ENCODE measurements at regions not wholly inside any gene's neighbourhood (a gene's known extent, or its start where the extent isn't known, plus 50 kb on each side); places are given as distances from the start of the nearest gene placed in this dataset.
A peak's percentile ranks its signal among the peaks of the same experiment; 100 is the strongest.

GRCh38 chr6:132937466-132937906 lies 123.1 kb downstream of the RPS12 start:
- ATAC-seq, result no peak

GRCh38 chr6:132948889-132949288 lies 134.5 kb downstream of the RPS12 start:
- ATAC-seq, result no peak

GRCh38 chr6:132950566-132950965 lies 136.2 kb downstream of the RPS12 start:
- no peak for ATAC-seq

- no peak for ATAC-seq
These were observed 137.9 kb downstream of the RPS12 start for GRCh38 chr6:132952031-132952867.

- ATAC-seq, result no peak
These were observed 138.6 kb downstream of the RPS12 start for GRCh38 chr6:132952986-132953385.

GRCh38 chr6:132954222-132954621 lies 139.9 kb downstream of the RPS12 start:
- ATAC-seq, result no peak

- ATAC-seq, result no peak
These were observed 140.6 kb downstream of the RPS12 start for GRCh38 chr6:132954936-132955335.

GRCh38 chr6:132959639-132960326 lies 145.4 kb downstream of the RPS12 start:
- ATAC-seq, result no peak

GRCh38 chr6:132960720-132961119 lies 146.4 kb downstream of the RPS12 start:
- ATAC-seq, result no peak

- ATAC-seq, result no peak
These were observed 146.8 kb downstream of the RPS12 start for GRCh38 chr6:132961122-132961521.

GRCh38 chr6:132961610-132962009 lies 147.2 kb downstream of the RPS12 start:
- ATAC-seq, result no peak

GRCh38 chr6:132962936-132963868 lies 148.8 kb downstream of the RPS12 start:
- ATAC-seq, result peak; percentile 47

- no peak for ATAC-seq
These were observed 149.9 kb downstream of the RPS12 start for GRCh38 chr6:132964101-132964867.

- ATAC-seq, result no peak
These were observed 150.6 kb downstream of the RPS12 start for GRCh38 chr6:132964868-132965382.

GRCh38 chr6:132967871-132968270 lies 153.5 kb downstream of the RPS12 start:
- no peak for ATAC-seq

- no peak for ATAC-seq
These were observed 154.1 kb downstream of the RPS12 start for GRCh38 chr6:132968419-132968950.

GRCh38 chr6:132969196-132969595 lies 154.8 kb downstream of the RPS12 start:
- ATAC-seq, result no peak

GRCh38 chr6:132971676-132972075 lies 157.3 kb downstream of the RPS12 start:
- no peak for ATAC-seq

GRCh38 chr6:132972254-132972653 lies 157.9 kb downstream of the RPS12 start:
- ATAC-seq, result no peak

GRCh38 chr6:132972971-132973370 lies 158.6 kb downstream of the RPS12 start:
- no peak for ATAC-seq

- no peak for ATAC-seq
These were observed 159.2 kb downstream of the RPS12 start for GRCh38 chr6:132973514-132973993.
